T follicular helper cell (primary cell): ENCODE measurements at regions not wholly inside any gene's neighbourhood (a gene's known extent, or its start where the extent isn't known, plus 50 kb on each side); places are given as distances from the start of the nearest gene placed in this dataset.

Experiments
- DNase-seq: peaks from one replicate; pipeline ENCODE4 v3.0.0-alpha.2; 2020; ENCODE audit warnings: low read depth

GRCh38 chr14:98940693-98941437 lies 331.1 kb downstream of the BCL11B start:
- no peak for DNase-seq

DNA sequence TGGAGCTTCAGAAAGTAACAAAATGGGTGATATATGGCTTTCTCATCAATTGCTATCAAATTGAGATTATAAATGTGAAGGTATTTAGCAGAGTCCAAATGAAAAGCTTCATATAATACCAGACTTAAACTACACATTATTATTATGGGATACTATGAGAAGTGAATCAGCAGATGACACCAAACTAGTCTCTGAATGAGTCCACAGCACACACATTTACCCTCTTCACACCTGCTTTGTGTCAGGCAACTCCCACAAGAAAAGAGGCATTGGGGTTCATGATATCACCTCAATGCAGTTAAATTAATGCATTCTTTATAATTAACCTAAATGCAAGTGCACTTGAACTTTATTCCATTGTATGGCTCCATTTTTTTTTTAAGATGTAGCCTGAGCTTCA lies 330.5 kb downstream of the BCL11B start:
- DNase-seq, result no peak

GRCh38 chr14:98943907-98944306 lies 328.1 kb downstream of the BCL11B start:
- no peak for DNase-seq

- DNase-seq, result no peak
These were observed 327.0 kb downstream of the BCL11B start for GRCh38 chr14:98944989-98945388.

DNA sequence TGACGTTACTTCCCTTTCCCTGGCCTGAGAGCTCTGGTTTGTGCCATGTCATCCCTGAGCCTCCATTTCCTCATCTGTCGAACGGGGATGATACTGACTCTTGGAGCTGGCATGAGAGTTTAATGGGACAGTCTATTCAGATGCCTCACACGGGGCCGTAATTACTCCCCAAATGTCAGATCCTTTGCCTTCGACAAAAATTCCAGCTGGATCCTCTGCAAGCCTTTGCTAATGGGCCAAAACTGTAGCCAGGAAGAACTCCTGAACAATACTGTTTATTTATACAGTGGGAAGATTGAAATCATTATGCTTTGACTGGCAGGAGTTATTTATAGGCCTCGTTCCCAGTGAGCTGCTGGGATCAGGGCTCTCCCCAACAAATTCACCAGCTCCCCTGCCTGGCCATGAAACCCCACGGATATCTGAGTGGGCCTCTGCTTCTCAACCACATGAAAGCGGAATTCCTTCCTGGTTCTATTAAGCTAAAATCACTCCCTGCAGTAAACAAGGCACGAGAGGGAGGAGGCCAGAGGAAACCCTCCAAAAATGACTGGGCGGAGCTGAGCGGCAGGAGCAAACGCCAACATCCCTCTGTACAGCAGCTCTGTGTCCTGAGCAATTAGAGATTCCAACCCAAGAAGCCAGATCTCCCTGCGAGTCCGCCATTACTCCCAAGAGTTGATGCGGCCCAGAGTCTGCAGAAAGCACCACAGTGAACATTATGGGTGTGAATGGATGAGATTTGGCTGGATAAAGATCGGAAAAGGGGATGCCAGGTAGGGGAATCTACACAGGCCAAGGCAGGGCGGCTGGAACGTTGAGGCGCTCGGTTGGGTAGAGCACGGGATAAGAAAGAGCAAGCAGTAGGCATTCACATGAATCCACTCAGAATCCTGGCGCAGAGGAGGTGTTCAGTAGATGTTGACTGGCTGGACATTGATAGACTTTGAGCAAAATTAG lies 326.1 kb downstream of the BCL11B start:
- DNase-seq, result no peak

DNA sequence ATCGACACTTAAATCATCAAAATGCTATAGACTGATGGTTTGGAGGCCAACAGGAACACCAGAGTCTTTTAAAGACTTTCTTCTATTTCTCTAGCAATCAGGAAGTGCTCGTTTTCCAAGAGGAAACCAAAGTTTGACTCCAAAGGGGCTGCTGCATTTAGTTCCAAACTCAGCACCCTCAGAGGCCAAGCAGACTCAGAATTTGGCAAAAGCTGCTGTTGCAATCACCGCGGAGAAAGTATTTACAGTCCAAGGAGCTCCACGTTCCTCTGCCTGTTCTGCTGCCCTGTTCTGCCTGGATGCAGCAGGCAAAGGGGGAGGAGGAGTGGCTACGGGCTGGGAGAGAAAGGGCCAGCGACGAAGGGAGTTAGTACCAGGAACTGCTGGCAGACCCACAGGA lies 325.1 kb downstream of the BCL11B start:
- DNase-seq, result no peak

DNA sequence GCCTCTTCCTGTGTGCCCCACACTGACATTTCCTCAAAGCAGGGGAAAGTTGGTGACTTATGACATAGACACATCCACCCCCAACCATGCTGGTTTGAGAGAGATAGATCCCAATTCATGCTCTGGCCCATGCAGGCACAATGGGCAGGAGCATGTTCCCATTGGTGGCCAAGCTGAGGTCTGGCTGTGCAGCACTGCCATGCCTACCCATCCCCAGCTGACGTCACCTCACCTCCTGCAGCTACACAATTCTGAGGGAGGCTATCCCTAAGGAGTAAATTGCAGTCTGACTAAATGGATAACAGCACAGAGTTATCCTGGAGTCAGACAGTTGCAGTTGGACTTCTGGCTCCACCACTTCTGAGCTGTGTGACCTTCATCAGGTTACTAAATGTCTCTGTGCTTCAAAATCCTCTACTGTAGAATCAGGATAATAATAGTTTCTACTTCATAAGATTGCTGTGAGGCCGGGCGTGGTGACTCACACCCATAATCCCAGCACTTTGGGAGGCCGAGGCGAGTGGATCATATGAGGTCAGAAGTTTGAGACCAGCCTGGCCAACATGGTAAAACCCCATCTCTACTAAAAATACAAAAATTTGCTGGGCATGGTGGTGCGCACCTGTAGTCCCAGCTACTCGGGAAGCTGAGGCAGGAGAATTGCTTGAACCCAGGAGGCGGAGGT lies 323.9 kb downstream of the BCL11B start:
- no peak for DNase-seq

DNA sequence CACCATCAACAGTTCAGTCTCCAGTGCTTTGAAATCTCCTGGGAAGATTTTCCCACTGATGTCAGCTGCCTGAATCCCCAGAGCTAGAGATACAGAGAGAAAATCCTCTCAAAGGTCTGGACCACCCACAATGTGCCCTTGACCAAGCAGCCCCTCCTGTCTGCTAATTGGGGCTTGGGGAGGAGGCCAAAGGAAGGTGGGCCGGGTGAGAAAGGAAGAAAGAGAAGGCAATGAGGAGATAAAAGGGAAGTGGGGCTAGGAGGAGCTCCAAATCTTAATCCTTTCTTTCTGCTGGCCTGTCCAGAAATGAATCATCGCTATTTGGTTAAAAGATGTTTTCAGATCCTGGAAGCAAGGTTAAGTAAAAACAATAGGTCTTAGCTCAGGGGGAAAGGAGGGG lies 322.9 kb downstream of the BCL11B start:
- DNase-seq, result no peak

DNA sequence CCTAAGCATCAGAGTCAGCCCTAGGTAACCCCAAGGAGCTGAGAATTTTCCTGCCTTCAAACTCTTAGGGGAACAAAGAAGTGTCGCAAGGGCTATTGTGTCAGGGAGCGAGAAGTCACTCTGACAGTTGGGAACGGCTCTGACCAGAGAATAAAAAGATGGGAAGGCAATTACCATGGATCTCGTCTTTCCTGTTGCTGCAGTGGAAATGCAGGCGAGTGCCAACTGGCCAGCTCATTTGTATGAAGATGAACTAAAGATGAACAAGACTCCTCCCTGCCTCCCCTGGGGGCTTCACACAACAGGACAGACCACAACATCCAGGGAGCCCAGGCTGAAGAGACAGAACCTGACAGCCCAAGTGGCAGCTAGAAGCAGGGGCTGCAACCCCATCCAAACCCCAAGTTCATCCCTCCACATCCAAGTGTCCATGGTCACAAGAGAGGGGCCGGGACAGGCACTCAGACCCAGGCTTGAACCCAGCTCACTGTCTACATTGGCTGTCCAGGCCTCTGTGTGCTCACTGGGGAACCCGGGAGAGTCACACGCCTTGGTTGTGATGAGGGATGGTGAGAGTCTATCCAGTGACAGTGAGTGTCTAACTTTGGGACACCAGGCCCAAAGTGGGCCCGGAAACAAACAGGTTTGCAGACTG lies 322.4 kb downstream of the BCL11B start:
- no peak for DNase-seq

DNA sequence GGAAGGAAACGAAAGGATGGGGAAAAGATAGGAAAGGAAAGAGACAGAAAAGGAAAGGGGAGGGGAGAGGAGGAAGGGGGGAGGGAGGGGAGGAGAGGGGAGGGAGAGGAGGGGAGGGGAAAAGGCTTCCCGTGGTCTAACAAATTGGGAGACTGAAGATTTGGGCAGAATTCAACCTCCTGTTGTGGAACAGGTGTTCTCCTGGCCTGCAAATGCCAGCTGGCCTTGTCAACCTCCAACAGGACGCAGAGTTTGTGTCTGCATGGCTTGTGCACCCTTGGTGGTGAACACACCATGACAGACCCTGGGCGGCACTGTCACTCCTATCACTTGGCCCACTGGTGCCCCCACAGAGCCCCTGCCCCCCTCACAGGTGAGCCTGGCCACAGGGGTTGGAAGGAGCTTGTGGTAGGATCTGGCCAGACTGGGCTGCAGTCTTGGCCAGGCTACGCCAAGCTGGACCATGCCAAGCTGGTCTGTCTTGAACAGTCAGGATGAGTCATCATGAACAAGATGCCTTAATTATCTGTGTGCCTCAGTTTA lies 321.6 kb downstream of the BCL11B start:
- no peak for DNase-seq

GRCh38 chr14:98951031-98951430 lies 321.0 kb downstream of the BCL11B start:
- DNase-seq, result no peak

- no peak for DNase-seq
These were observed 320.4 kb downstream of the BCL11B start for GRCh38 chr14:98951521-98952152.

DNA sequence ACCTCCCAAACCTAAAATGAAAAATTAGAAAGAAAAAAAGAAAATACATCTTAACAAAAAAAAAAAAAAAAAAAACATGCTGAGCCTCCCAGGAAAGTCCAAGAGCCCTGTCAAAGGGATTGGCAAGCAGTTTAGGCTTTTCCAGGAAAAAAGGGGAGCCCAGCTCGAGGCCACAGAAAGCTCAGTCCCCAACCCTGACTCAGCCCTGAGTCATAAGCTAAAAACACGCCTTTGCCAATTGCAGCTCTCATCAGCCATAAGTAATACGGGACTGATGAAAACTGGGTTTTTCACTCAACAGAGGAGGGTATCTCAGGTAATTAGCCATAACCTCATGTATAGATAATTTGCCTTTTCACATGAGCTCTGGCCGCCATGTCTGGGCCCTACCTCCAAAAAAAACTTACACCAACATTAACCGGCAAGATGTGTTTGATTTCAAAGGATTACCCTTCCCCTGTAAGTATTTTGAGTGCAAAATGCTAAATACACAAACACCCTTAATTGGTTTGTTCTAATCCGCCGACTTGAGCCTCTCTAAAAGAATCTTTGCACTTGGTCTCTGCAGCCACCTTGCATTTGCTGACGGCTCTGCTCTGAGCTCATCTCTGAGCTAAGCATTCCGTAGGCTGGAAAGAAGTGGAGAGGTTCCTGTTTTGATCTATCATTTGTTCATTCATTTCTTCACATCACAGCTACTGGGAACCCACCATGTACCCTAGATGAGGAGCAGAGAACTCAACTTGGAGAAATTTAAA lies 319.2 kb downstream of the BCL11B start:
- DNase-seq, result no peak

GRCh38 chr14:98953551-98954348 lies 318.2 kb downstream of the BCL11B start:
- DNase-seq, result no peak

GRCh38 chr14:98954349-98955000 lies 317.5 kb downstream of the BCL11B start:
- no peak for DNase-seq

DNA sequence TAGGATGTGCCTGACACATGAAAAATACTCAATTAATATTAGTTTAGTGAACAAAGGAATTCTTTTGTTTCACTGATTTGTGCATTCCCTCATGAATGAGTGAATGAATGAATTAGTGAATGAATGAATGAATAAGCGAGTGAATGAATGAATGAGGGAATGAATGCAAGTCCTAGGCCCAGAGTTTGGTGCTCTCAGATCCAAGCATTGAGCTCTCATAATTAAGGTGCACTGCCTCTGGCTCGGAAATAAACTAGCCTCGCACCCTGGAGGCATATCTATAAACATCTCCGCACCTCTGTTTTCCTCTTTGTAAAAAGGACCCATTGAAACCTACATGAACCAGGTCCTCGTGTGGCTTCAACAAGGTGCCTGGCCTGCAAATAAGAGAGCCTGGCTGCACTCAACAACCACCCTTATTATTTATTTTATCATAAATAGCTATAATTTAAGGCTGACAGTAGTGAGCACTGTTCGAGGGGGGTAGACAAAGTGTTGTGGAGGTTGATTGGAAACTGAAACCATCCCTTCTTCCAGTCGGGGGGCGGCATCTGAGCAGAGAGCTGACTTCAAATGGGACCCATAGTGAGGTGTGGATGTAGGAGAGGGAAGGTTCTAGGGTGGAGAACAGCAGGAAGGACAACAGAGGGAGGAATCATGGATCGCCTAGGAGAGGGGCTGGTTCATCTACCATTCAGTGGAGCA lies 316.8 kb downstream of the BCL11B start:
- DNase-seq, result no peak

- DNase-seq, result no peak
These were observed 316.3 kb downstream of the BCL11B start for GRCh38 chr14:98955741-98956070.

DNA sequence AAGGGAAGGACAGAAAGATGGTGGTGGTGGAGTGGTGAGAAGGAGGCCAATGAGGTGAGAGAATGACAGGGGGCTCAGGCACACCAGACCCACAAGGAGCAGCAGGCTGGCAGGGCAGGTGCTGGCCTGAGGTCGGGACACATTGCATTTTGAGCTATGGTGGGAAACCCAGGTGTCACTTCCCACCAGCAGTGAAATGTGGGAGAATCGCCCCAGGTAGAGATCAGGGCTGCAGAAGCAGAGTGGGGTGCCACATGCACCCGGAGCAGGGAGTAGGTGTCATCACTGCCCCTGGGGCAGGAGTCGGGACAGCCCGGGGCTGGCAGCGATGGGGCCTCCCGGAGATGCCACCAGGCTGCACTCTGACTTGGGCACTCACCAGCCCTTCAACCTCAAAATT lies 315.8 kb downstream of the BCL11B start:
- DNase-seq, result no peak

- no peak for DNase-seq
These were observed 315.3 kb downstream of the BCL11B start for GRCh38 chr14:98956661-98957060.
